CD14-positive monocyte (primary cell): ENCODE measurements at regions not wholly inside any gene's neighbourhood (a gene's known extent, or its start where the extent isn't known, plus 50 kb on each side); places are given as distances from the start of the nearest gene placed in this dataset.

Experiments used
- DNase-seq, 3 donors: peaks; one replicate each; pipeline ENCODE4 v3.0.0-alpha.2; 2011 to 2022
- H2AFZ ChIP-seq: 2 replicates; pipeline ENCODE4 v1.6.0; 2012; ENCODE audit warnings: mild to moderate bottlenecking, low read depth, low read length, inconsistent platforms; ENCODE audit not compliant: insufficient read depth, poor library complexity, severe bottlenecking
- H3K27ac ChIP-seq, 2 donors: 1 replicate in 1 of 2; 2 replicates in 1 of 2; pipeline ENCODE4 v1.5.1; 2012 to 2013; ENCODE audit warnings: low read length in 2 of 2, control low read depth in 1 of 2, inconsistent platforms in 1 of 2, low read depth in 1 of 2, mild to moderate bottlenecking in 1 of 2
- H3K27me3 ChIP-seq, 2 donors: one replicate each; pipeline versions ENCODE4 v1.6.0 to v1.6.1; 2011 to 2013; ENCODE audit warnings: low read length in 2 of 2; ENCODE audit not compliant: control insufficient read depth in 2 of 2, insufficient read depth in 2 of 2
- H3K36me3 ChIP-seq, 2 donors: replicated peaks in 1 of 2; 1 replicate in 1 of 2; 2 replicates in 1 of 2; pipeline versions ENCODE4 v1.5.1 to v1.6.1; 2012 to 2013; ENCODE audit warnings: low read length in 2 of 2, control low read depth in 1 of 2, inconsistent platforms in 1 of 2, mild to moderate bottlenecking in 1 of 2; ENCODE audit not compliant: insufficient read depth in 2 of 2, control insufficient read depth in 1 of 2
- H3K4me1 ChIP-seq, 2 donors: 1 replicate in 1 of 2; 2 replicates in 1 of 2; pipeline versions ENCODE4 v1.5.1 to v1.6.1; 2012 to 2013; ENCODE audit warnings: low read length in 2 of 2, control low read depth in 1 of 2, inconsistent platforms in 1 of 2, mild to moderate bottlenecking in 1 of 2, moderate library complexity in 1 of 2; ENCODE audit not compliant: insufficient read depth in 2 of 2, control insufficient read depth in 1 of 2
- H3K4me2 ChIP-seq: replicated peaks from 2 replicates; pipeline ENCODE3; 2012; ENCODE audit warnings: low read length, moderate library complexity, mild to moderate bottlenecking; ENCODE audit not compliant: poor library complexity, severe bottlenecking; ENCODE audit errors: extremely low read depth
- H3K4me3 ChIP-seq, 3 experiments: fragments of 200-600 bp in 1 of 3; sonication (generic) in 1 of 3; replicated peaks in 1 of 3; 1 replicate in 2 of 3; 2 replicates in 1 of 3; pipeline ENCODE4 v1.5.1; 2011 to 2013; ENCODE audit warnings: low read length in 3 of 3, mild to moderate bottlenecking in 3 of 3, control low read depth in 2 of 3, low read depth in 2 of 3, inconsistent platforms in 1 of 3, moderate library complexity in 1 of 3
- H3K79me2 ChIP-seq: 2 replicates; pipeline ENCODE4 v1.6.0; 2012; ENCODE audit warnings: mild to moderate bottlenecking, control low read depth, inconsistent platforms, low read length, moderate library complexity; ENCODE audit not compliant: insufficient read depth
- H3K9ac ChIP-seq: 2 replicates; pipeline ENCODE4 v1.6.0; 2017; ENCODE audit warnings: low read length, mild to moderate bottlenecking; ENCODE audit not compliant: insufficient read depth, poor library complexity, severe bottlenecking
- H3K9me3 ChIP-seq, 2 donors: replicated peaks in 1 of 2; 1 replicate in 1 of 2; 2 replicates in 1 of 2; pipeline versions ENCODE4 v1.5.1 to v1.6.1; 2012 to 2013; ENCODE audit warnings: low read length in 2 of 2, control low read depth in 1 of 2; ENCODE audit not compliant: control insufficient read depth in 1 of 2, insufficient read depth in 1 of 2
- H4K20me1 ChIP-seq: 2 replicates; pipeline ENCODE4 v1.6.0; 2012; ENCODE audit warnings: mild to moderate bottlenecking, low read length, control low read depth, moderate library complexity; ENCODE audit not compliant: insufficient read depth
- H3K27ac Mint-ChIP-seq, 7 donors: one replicate each; pipeline ENCODE4 v1.8.0; 2020; ENCODE audit warnings: mild to moderate bottlenecking in 7 of 7, mixed read lengths in 7 of 7, moderate library complexity in 6 of 7, inconsistent platforms in 2 of 7
- H3K27me3 Mint-ChIP-seq, 3 donors: one replicate each; pipeline ENCODE4 v1.8.0; 2021 to 2022; ENCODE audit warnings: low read depth in 3 of 3, mild to moderate bottlenecking in 3 of 3, mixed read lengths in 3 of 3, moderate library complexity in 3 of 3, inconsistent platforms in 1 of 3
- H3K36me3 Mint-ChIP-seq, 2 donors: one replicate each; pipeline ENCODE4 v1.8.0; 2020; ENCODE audit warnings: mixed read lengths in 2 of 2, inconsistent platforms in 1 of 2, mild to moderate bottlenecking in 1 of 2
- H3K4me1 Mint-ChIP-seq: one replicate; pipeline ENCODE4 v1.8.0; 2020; ENCODE audit warnings: mild to moderate bottlenecking, mixed read lengths
- H3K4me3 Mint-ChIP-seq, 2 donors: one replicate each; pipeline ENCODE4 v1.8.0; 2020; ENCODE audit warnings: mild to moderate bottlenecking in 2 of 2, mixed read lengths in 2 of 2, moderate library complexity in 1 of 2
- H3K9me3 Mint-ChIP-seq, 7 donors: one replicate each; pipeline ENCODE4 v1.8.0; 2020 to 2022; ENCODE audit warnings: mixed read lengths in 7 of 7, mild to moderate bottlenecking in 6 of 7, moderate library complexity in 6 of 7, inconsistent platforms in 2 of 7
- CTCF ChIP-seq: fragments of 200-600 bp; IDR thresholded peaks from one replicate; pipeline ENCODE4 v1.8.0; 2022; ENCODE audit warnings: antibody characterized with exemption, mild to moderate bottlenecking
- WGBS: methylation state at CpG from one replicate; pipeline ENCODE4 v1.1.5; 2013; ENCODE audit warnings: missing lambda C conversion rate; ENCODE audit not compliant: insufficient coverage; 5-methylcytosine and 5-hydroxymethylcytosine counted together
- intact Hi-C, 2 donors: fragments of 100-400 bp; cut with micrococcal nuclease; formaldehyde crosslinking; loops; one replicate each; pipeline versions ENCODE4 v1.15.0 to v1.15.1; 2023

GRCh38 chr12:74917743-74918142 lies 291.9 kb downstream of the KCNC2 start:
- no peak overlapping the region for H3K9ac ChIP-seq
- Mint-ChIP-seq H3K9me3 (peaks cover 0 to 11% (median 3%) of the 10 kb centered on the region in 7 donors), H3K4me1 (no peaks in the 10 kb centered on the region), H3K36me3 (no peaks in the 10 kb centered on the region), H3K27me3 (no peaks in the 10 kb centered on the region), H3K27ac (no peak overlapping the region), H3K4me3 (no peak overlapping the region)
- H3K79me2 ChIP-seq, result no peaks in the 10 kb centered on the region
- peaks cover 9 to 10% of the 10 kb centered on the region in 2 donors for H3K9me3 ChIP-seq
- no peaks in the 10 kb centered on the region for H3K4me1 ChIP-seq
- TF ChIP-seq CTCF, result no peak
- no peaks in the 10 kb centered on the region for H3K27me3 ChIP-seq
- no peak overlapping the region for H3K27ac ChIP-seq
- no peak for DNase-seq
- H4K20me1 ChIP-seq, result no peaks in the 10 kb centered on the region
- H2AFZ ChIP-seq, result no peak overlapping the region
- H3K4me2 ChIP-seq, result no peak overlapping the region
- no peaks in the 10 kb centered on the region for H3K36me3 ChIP-seq
- intact Hi-C loops, result no loop called here
- H3K4me3 ChIP-seq, result no peak overlapping the region

GRCh38 chr12:74918291-74918690 lies 291.3 kb downstream of the KCNC2 start:
- intact Hi-C loops, result no loop called here
- Histone ChIP-seq H3K79me2 (no peaks in the 10 kb centered on the region), H4K20me1 (no peaks in the 10 kb centered on the region), H3K9ac (no peak overlapping the region), H3K9me3 (peaks cover 11 to 15% of the 10 kb centered on the region in 2 donors), H3K27me3 (no peaks in the 10 kb centered on the region), H3K4me3 (no peak overlapping the region), H3K4me1 (no peaks in the 10 kb centered on the region), H3K4me2 (no peak overlapping the region), H3K36me3 (no peaks in the 10 kb centered on the region), H3K27ac (no peak overlapping the region), H2AFZ (no peak overlapping the region)
- WGBS, result no CpG with 5 or more reads among the region's 1 CpG
- DNase-seq, result no peak
- no peak for TF ChIP-seq CTCF
- Mint-ChIP-seq H3K4me3 (no peak overlapping the region), H3K27ac (no peak overlapping the region), H3K36me3 (no peaks in the 10 kb centered on the region), H3K9me3 (peaks cover 0 to 16% (median 6%) of the 10 kb centered on the region in 7 donors), H3K27me3 (no peaks in the 10 kb centered on the region), H3K4me1 (no peaks in the 10 kb centered on the region)
